ENCODE measurements at regions not wholly inside any gene's neighbourhood (a gene's known extent, or its start where the extent isn't known, plus 50 kb on each side); places are given as distances from the start of the nearest gene placed in this dataset.
A peak's percentile ranks its signal among the peaks of the same experiment; 100 is the strongest.

- DNase-seq (ENCODE audit: low read depth) (no peak), FAIRE-seq (no peak)
- peaks cover 55% of the 10 kb centered on the region for H3K4me1 Mint-ChIP-seq (ENCODE audit: low read depth, unreplicated experiment)
- peak overlapping the region; percentile 57 for H3K4me3 Mint-ChIP-seq (ENCODE audit: unreplicated experiment)
- no peaks in the 10 kb centered on the region for H3K27me3 Mint-ChIP-seq (ENCODE audit: low read depth, unreplicated experiment)
- no peaks in the 10 kb centered on the region for H3K9me3 Mint-ChIP-seq (ENCODE audit: unreplicated experiment)
- Histone ChIP-seq H3K79me2 (ENCODE audit: insufficient read depth, low read length) (peaks cover 92% of the 10 kb centered on the region), H3K9me3 (ENCODE audit: insufficient read depth, low read depth, low read length) (no peaks in the 10 kb centered on the region), H3K27me3 (ENCODE audit: insufficient read depth, low read length) (no peaks in the 10 kb centered on the region), H3K27ac (ENCODE audit: low read depth, low read length) (no peak overlapping the region), H4K20me1 (ENCODE audit: insufficient read depth, low read length) (peaks cover 85% of the 10 kb centered on the region), H3K4me2 (ENCODE audit: low read length) (no peak overlapping the region), H3K36me3 (ENCODE audit: insufficient read depth, low read length) (no peaks in the 10 kb centered on the region), H3K9ac (ENCODE audit: low read length) (no peak overlapping the region), H2AFZ (ENCODE audit: low read depth, low read length) (no peak overlapping the region), H3K4me1 (ENCODE audit: insufficient read depth, low read length) (peaks cover 25% of the 10 kb centered on the region), H3K4me3 (ENCODE audit: insufficient read depth, low read depth, low read length) (no peak overlapping the region)
- H3K27ac Mint-ChIP-seq (ENCODE audit: unreplicated experiment): peak overlapping the region; percentile 81
- TF ChIP-seq EZH2 (IDR thresholded peaks at IDR 0.05; ENCODE audit: insufficient read depth, low read length) (no peak), CTCF (IDR thresholded peaks at IDR 0.05; ENCODE audit: insufficient read depth, low read depth, low read length) (no peak)
- peaks cover 10% of the 10 kb centered on the region for H3K36me3 Mint-ChIP-seq (ENCODE audit: low read depth, unreplicated experiment)
These were observed 51.6 kb downstream of the GLI2 start for GRCh38 chr2:120787111-120787821.

GRCh38 chr2:120787822-120788700 lies 52.4 kb downstream of the GLI2 start:
- no peaks in the 10 kb centered on the region for H3K9me3 Mint-ChIP-seq (ENCODE audit: unreplicated experiment)
- H3K36me3 Mint-ChIP-seq (ENCODE audit: low read depth, unreplicated experiment): peaks cover 10% of the 10 kb centered on the region
- no peak overlapping the region for H3K4me2 ChIP-seq (ENCODE audit: low read length)

More at GRCh38 chr2:120787822-120788700, 52.4 kb downstream of the GLI2 start:
- peaks cover 82% of the 10 kb centered on the region for H4K20me1 ChIP-seq (ENCODE audit: insufficient read depth, low read length)
- Mint-ChIP-seq H3K27me3 (ENCODE audit: low read depth, unreplicated experiment) (no peaks in the 10 kb centered on the region), H3K27ac (ENCODE audit: unreplicated experiment) (no peak overlapping the region), H3K4me1 (ENCODE audit: low read depth, unreplicated experiment) (peaks cover 59% of the 10 kb centered on the region), H3K4me3 (ENCODE audit: unreplicated experiment) (no peak overlapping the region)
- H3K4me3 ChIP-seq (ENCODE audit: insufficient read depth, low read depth, low read length): no peak overlapping the region
- TF ChIP-seq CTCF (IDR thresholded peaks at IDR 0.05; ENCODE audit: insufficient read depth, low read depth, low read length) (no peak), EZH2 (IDR thresholded peaks at IDR 0.05; ENCODE audit: insufficient read depth, low read length) (no peak)
- FAIRE-seq: no peak
- no peak overlapping the region for H2AFZ ChIP-seq (ENCODE audit: low read depth, low read length)
- H3K79me2 ChIP-seq (ENCODE audit: insufficient read depth, low read length): peaks cover 91% of the 10 kb centered on the region
- no peak for DNase-seq (ENCODE audit: low read depth)
- no peaks in the 10 kb centered on the region for H3K9me3 ChIP-seq (ENCODE audit: insufficient read depth, low read depth, low read length)
- H3K9ac ChIP-seq (ENCODE audit: low read length): no peak overlapping the region
- H3K4me1 ChIP-seq (ENCODE audit: insufficient read depth, low read length): peaks cover 25% of the 10 kb centered on the region
- H3K27ac ChIP-seq (ENCODE audit: low read depth, low read length): no peak overlapping the region
- no peaks in the 10 kb centered on the region for H3K27me3 ChIP-seq (ENCODE audit: insufficient read depth, low read length)
- no peaks in the 10 kb centered on the region for H3K36me3 ChIP-seq (ENCODE audit: insufficient read depth, low read length)
